ENCODE measurements at regions not wholly inside any gene's neighbourhood (a gene's known extent, or its start where the extent isn't known, plus 50 kb on each side); places are given as distances from the start of the nearest gene placed in this dataset.

DNA sequence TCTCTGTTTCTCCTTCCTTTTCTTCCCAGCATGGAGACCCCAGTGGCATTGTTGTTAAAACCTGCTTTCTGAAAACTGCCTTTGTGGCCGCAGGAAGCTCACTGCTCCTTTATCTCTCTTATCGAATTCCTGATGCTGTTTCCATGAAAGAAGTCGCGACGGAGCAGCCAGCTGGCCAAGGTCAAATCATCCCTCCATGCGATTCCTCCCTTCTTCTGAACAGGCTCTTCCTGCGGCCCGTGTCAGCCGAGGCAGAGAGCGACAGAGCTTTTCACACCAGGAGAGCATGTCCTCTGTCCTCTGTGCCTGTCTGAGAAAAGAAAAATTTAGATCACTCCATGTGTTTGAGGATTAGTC is 242.1 kb upstream of the PITRM1 start:
- TF ChIP-seq FOXP2 (optimal IDR thresholded peaks at IDR 0.05; ENCODE audit: control extremely low read depth, extremely low read length, insufficient read depth) (no peak), EZH2 (IDR thresholded peaks at IDR 0.05) (no peak), POLR2AphosphoS5 (IDR thresholded peaks at IDR 0.05; ENCODE audit: borderline replicate concordance, low read depth, low read length) (no peak)
- H3K4me3 ChIP-seq: no peak overlapping the region
- no peak overlapping the region for H3K9ac ChIP-seq (ENCODE audit: insufficient read length)
- no peaks in the 10 kb centered on the region for H3K36me3 ChIP-seq (ENCODE audit: insufficient read depth, low read length)
- no peak overlapping the region for H3K27ac ChIP-seq
- no peaks in the 10 kb centered on the region for H3K9me3 ChIP-seq (ENCODE audit: low read depth, low read length)
- DNase-seq (ENCODE audit: low read depth, low spot score): no peak

DNA sequence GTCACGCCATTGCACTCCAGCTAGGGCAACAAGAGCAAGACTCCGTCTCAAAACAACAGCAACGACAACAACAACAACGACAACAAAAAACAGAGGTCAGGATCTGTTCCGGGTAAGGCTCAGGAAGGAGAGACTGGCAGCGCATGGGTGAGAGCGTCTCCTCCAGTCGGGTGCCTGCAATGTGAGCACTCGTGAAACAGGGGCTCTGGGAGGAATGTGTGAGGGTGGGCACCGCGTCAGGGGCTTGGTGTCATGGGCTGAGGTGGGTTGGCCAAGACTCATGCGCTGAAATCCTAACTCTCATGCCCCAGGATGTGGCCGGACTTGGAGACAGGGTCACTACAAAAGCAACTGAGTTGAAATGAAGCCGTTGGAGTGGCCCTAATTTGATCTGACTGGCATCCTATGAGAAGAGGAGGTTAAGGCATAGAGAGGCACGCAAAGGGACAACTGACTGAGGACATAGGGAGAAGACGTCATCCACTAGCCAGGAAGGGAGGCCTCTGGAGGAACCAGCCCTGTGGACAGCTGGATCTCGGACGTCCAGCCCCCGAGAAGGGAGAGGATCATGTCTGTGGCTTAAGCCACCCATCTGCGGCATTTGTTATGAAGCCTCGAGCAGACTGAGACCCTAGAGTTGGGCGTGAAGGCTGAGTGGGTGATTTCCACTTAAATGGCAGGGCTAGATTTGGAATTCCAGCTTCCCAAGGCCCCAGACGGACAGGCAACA is 241.5 kb upstream of the PITRM1 start:
- no peak for TF ChIP-seq FOXP2 (optimal IDR thresholded peaks at IDR 0.05; ENCODE audit: control extremely low read depth, extremely low read length, insufficient read depth)
- TF ChIP-seq POLR2AphosphoS5 (IDR thresholded peaks at IDR 0.05; ENCODE audit: borderline replicate concordance, low read depth, low read length): no peak
- TF ChIP-seq EZH2 (IDR thresholded peaks at IDR 0.05): no peak
- DNase-seq (ENCODE audit: low read depth, low spot score): no peak
- H3K4me3 ChIP-seq: no peak overlapping the region
- no peak overlapping the region for H3K27ac ChIP-seq
- no peak overlapping the region for H3K9ac ChIP-seq (ENCODE audit: insufficient read length)
- no peaks in the 10 kb centered on the region for H3K36me3 ChIP-seq (ENCODE audit: insufficient read depth, low read length)
- H3K9me3 ChIP-seq (ENCODE audit: low read depth, low read length): no peaks in the 10 kb centered on the region

DNA sequence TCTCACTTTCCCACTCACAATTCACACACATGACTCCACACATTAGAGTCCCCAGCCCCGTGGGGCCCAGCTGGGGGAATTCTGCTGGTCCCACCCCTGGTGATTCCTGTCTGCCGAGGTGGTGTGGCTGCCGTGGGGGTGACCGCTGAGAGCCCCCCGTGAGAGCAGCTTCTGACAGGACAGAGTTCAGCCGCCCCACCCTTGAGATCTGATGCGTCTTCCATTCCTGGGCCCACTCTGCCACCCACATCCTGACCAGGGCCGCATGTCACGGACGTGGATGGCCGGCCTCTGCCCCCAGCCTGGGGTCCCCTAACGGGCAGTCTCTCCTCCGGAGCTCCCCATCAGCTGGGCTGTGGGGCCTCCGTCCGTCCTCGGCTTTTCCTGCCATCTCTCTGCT is 240.1 kb upstream of the PITRM1 start:
- no peak overlapping the region for H3K4me3 ChIP-seq
- TF ChIP-seq POLR2AphosphoS5 (IDR thresholded peaks at IDR 0.05; ENCODE audit: borderline replicate concordance, low read depth, low read length) (no peak), FOXP2 (optimal IDR thresholded peaks at IDR 0.05; ENCODE audit: control extremely low read depth, extremely low read length, insufficient read depth) (no peak), EZH2 (IDR thresholded peaks at IDR 0.05) (no peak)
- no peak overlapping the region for H3K9ac ChIP-seq (ENCODE audit: insufficient read length)
- DNase-seq (ENCODE audit: low read depth, low spot score): no peak
- no peaks in the 10 kb centered on the region for H3K36me3 ChIP-seq (ENCODE audit: insufficient read depth, low read length)
- no peak overlapping the region for H3K27ac ChIP-seq
- H3K9me3 ChIP-seq (ENCODE audit: low read depth, low read length): no peaks in the 10 kb centered on the region

DNA sequence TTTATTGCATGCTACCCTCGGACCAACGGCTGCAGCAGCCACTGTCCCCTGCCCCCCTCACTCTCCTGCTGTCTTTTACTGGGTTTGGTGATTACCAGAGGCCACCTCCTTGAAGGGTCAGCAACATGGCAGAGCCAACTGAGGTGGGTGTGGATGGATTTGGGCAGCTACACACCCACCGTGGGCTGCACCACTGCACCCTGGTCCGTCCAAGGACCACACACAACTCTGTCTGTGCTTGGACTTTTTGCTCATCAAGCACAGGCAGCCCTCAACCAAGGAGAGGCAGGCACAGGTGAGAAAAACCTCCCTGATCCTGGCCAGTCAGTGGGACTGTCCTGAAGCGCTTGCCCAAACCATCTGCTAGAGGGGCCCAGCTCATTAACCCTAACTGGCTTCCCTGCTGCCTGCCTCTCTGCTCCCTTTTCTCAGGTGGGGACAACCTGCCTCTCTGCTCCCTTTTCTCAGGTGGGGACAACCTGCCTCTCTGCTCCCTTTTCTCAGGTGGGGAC is 239.5 kb upstream of the PITRM1 start:
- Histone ChIP-seq H3K9ac (ENCODE audit: insufficient read length) (no peak overlapping the region), H3K27ac (no peak overlapping the region), H3K36me3 (ENCODE audit: insufficient read depth, low read length) (no peaks in the 10 kb centered on the region), H3K4me3 (no peak overlapping the region), H3K9me3 (ENCODE audit: low read depth, low read length) (no peaks in the 10 kb centered on the region)
- TF ChIP-seq POLR2AphosphoS5 (IDR thresholded peaks at IDR 0.05; ENCODE audit: borderline replicate concordance, low read depth, low read length): no peak
- no peak for TF ChIP-seq FOXP2 (optimal IDR thresholded peaks at IDR 0.05; ENCODE audit: control extremely low read depth, extremely low read length, insufficient read depth)
- TF ChIP-seq EZH2 (IDR thresholded peaks at IDR 0.05): no peak
- DNase-seq (ENCODE audit: low read depth, low spot score): no peak

DNA sequence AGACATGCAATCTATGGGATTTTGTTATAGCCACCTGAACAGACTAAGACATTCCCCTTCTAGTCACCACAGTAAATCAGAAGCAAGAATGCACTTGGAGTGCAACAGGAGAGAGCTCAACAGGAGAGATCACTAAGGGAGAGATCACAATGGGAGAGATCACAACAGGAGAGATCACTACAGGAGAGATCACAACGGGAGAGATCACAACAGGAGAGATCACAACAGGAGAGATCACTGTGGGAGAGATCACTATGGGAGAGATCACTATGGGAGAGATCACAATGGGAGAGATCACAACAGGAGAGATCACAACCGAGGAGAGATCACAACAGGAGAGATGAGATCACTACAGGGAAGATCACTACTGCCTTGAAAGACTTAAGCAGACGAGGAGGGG is 238.5 kb upstream of the PITRM1 start:
- Histone ChIP-seq H3K27ac (no peak overlapping the region), H3K9me3 (ENCODE audit: low read depth, low read length) (no peaks in the 10 kb centered on the region), H3K36me3 (ENCODE audit: insufficient read depth, low read length) (no peaks in the 10 kb centered on the region), H3K4me3 (no peak overlapping the region), H3K9ac (ENCODE audit: insufficient read length) (no peak overlapping the region)
- no peak for DNase-seq (ENCODE audit: low read depth, low spot score)
- TF ChIP-seq FOXP2 (optimal IDR thresholded peaks at IDR 0.05; ENCODE audit: control extremely low read depth, extremely low read length, insufficient read depth): no peak
- TF ChIP-seq EZH2 (IDR thresholded peaks at IDR 0.05): no peak
- no peak for TF ChIP-seq POLR2AphosphoS5 (IDR thresholded peaks at IDR 0.05; ENCODE audit: borderline replicate concordance, low read depth, low read length)

DNA sequence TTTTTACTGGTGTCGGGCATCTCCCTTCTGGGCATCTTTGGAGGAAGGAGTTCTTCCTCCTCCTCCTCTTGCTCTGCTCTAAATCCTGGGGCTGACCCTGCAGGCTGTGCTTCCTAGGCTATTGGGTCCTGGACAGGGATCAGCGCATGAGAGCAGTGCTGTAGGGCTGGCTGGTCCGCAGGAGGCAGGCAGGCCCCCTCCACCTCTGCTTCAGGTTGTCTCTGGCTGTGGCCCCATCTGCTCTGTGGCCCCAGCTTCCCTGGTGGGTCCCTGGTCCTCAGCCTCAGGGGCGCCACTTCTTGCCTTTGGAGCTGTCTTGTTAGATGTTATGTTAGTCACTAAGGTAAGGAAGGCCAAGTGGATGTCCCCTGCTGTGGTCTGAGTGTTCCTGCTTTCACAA is 237.3 kb upstream of the PITRM1 start:
- no peak overlapping the region for H3K9ac ChIP-seq (ENCODE audit: insufficient read length)
- no peaks in the 10 kb centered on the region for H3K9me3 ChIP-seq (ENCODE audit: low read depth, low read length)

DNA sequence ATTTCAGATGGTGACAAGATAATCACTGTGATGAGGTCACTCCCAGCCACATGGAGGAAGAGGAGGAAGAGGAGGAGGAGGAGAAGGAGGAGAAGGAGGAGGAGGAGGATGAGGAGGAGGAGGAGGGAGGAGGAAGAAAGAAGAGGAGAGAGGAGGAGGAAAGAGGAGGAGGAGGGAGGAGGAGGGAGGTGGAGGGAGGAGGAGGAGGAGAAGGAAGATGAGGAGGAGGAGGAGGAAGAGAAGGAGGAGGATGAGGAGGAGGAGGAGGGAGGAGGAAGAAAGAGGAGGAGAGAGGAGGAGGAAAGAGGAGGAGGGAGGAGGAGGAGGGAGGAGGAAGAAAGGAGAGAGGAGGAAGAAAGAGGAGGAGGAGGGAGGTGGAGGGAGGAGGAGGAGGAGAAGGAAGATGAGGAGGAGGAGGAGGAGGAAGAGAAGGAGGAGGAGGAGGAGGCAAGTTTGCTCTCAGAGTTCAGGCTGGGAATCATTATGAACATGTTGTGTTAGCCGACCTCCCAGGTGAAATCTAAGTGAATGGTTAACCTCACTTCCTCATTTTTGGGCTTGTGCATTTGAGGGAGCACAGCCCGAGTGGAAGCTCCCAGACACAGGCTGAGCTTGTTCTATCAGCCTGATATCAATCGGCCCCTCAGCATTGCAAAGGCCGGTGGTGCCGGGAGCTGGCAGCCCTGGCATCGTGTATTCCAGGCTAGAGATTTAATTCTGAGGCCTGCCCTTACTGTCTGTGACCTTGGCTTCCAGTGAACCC is 236.2 kb upstream of the PITRM1 start:
- no peak for DNase-seq (ENCODE audit: low read depth, low spot score)
- H3K36me3 ChIP-seq (ENCODE audit: insufficient read depth, low read length): no peaks in the 10 kb centered on the region
- TF ChIP-seq EZH2 (IDR thresholded peaks at IDR 0.05) (no peak), FOXP2 (optimal IDR thresholded peaks at IDR 0.05; ENCODE audit: control extremely low read depth, extremely low read length, insufficient read depth) (no peak), POLR2AphosphoS5 (IDR thresholded peaks at IDR 0.05; ENCODE audit: borderline replicate concordance, low read depth, low read length) (no peak)

More for the DNA sequence above, 237.3 kb upstream of the PITRM1 start:
- Histone ChIP-seq H3K27ac (no peak overlapping the region), H3K4me3 (no peak overlapping the region), H3K36me3 (ENCODE audit: insufficient read depth, low read length) (no peaks in the 10 kb centered on the region)
- no peak for TF ChIP-seq FOXP2 (optimal IDR thresholded peaks at IDR 0.05; ENCODE audit: control extremely low read depth, extremely low read length, insufficient read depth)
- TF ChIP-seq EZH2 (IDR thresholded peaks at IDR 0.05): no peak
- no peak for TF ChIP-seq POLR2AphosphoS5 (IDR thresholded peaks at IDR 0.05; ENCODE audit: borderline replicate concordance, low read depth, low read length)
- no peak for DNase-seq (ENCODE audit: low read depth, low spot score)

DNA sequence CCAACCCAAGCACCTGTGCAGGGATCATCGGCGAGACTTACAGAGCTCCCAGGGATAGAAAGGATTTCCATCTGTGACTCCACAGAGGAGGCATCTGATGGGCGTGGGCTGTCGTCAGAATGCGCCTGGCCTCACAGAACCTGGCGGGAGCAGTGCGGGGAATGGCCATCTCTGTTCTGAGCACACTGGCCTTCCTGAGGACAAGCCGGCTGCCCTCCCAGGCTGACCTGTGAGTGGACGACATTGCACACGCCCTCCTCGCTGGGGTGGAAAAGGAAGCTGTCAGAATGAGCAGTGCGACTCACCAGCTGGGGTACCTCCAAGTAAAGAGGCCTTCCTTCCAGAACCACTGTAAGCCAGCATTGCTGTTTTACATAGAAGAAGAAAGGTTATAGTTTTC is 234.6 kb upstream of the PITRM1 start:
- Histone ChIP-seq H3K4me3 (no peak overlapping the region), H3K27ac (no peak overlapping the region), H3K36me3 (ENCODE audit: insufficient read depth, low read length) (no peaks in the 10 kb centered on the region), H3K9ac (ENCODE audit: insufficient read length) (no peak overlapping the region), H3K9me3 (ENCODE audit: low read depth, low read length) (no peaks in the 10 kb centered on the region)
- DNase-seq (ENCODE audit: low read depth, low spot score): no peak
- TF ChIP-seq FOXP2 (optimal IDR thresholded peaks at IDR 0.05; ENCODE audit: control extremely low read depth, extremely low read length, insufficient read depth) (no peak), POLR2AphosphoS5 (IDR thresholded peaks at IDR 0.05; ENCODE audit: borderline replicate concordance, low read depth, low read length) (no peak), EZH2 (IDR thresholded peaks at IDR 0.05) (no peak)

More for the DNA sequence above, 236.2 kb upstream of the PITRM1 start:
- no peak overlapping the region for H3K27ac ChIP-seq
- H3K9me3 ChIP-seq (ENCODE audit: low read depth, low read length): no peaks in the 10 kb centered on the region
- H3K9ac ChIP-seq (ENCODE audit: insufficient read length): no peak overlapping the region
- H3K4me3 ChIP-seq: no peak overlapping the region
